Ovary (tissue), 3 donors: ENCODE measurements at regions not wholly inside any gene's neighbourhood (a gene's known extent, or its start where the extent isn't known, plus 50 kb on each side); places are given as distances from the start of the nearest gene placed in this dataset.

Experiments
- CTCF ChIP-seq, 3 donors: fragments of 450-650 bp in 2 of 3; fragments of 200-600 bp in 1 of 3; IDR thresholded peaks; one replicate each; pipeline versions ENCODE4 v1.5.1 to v1.8.0; 2016 to 2022; ENCODE audit warnings: antibody characterized with exemption in 3 of 3, mild to moderate bottlenecking in 1 of 3
- EP300 ChIP-seq: sonication (generic); formaldehyde crosslinking; IDR thresholded peaks from one replicate; pipeline ENCODE4 v1.6.1; 2017; ENCODE audit warnings: antibody characterized with exemption
- POLR2A ChIP-seq: fragments of 450-650 bp; IDR thresholded peaks from one replicate; pipeline ENCODE4 v1.6.1; 2017; ENCODE audit warnings: antibody characterized with exemption, mild to moderate bottlenecking, moderate library complexity
- donor health status: DM: no; HTN: no; CAD: no.

- no peak for TF ChIP-seq CTCF (IDR thresholded peaks at IDR 0.05)
- TF ChIP-seq EP300: no peak
- no peak for TF ChIP-seq POLR2A
Measured at GRCh38 chr3:86594838-86595237, 396.1 kb downstream of the VGLL3 start.
